ENCODE measurements at regions not wholly inside any gene's neighbourhood (a gene's known extent, or its start where the extent isn't known, plus 50 kb on each side); places are given as distances from the start of the nearest gene placed in this dataset.

- TF ChIP-seq, protein P1, sequence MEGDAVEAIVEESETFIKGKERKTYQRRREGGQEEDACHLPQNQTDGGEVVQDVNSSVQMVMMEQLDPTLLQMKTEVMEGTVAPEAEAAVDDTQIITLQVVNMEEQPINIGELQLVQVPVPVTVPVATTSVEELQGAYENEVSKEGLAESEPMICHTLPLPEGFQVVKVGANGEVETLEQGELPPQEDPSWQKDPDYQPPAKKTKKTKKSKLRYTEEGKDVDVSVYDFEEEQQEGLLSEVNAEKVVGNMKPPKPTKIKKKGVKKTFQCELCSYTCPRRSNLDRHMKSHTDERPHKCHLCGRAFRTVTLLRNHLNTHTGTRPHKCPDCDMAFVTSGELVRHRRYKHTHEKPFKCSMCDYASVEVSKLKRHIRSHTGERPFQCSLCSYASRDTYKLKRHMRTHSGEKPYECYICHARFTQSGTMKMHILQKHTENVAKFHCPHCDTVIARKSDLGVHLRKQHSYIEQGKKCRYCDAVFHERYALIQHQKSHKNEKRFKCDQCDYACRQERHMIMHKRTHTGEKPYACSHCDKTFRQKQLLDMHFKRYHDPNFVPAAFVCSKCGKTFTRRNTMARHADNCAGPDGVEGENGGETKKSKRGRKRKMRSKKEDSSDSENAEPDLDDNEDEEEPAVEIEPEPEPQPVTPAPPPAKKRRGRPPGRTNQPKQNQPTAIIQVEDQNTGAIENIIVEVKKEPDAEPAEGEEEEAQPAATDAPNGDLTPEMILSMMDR (conservative IDR thresholded peaks at IDR 0.05 in 1 of 2, IDR thresholded peaks at IDR 0.05 in 1 of 2; ENCODE audit: extremely low read depth in 1 of 2, insufficient read depth in 1 of 2, low read depth in 1 of 2, low read length in 2 of 2) = no peak
- no peak for TF ChIP-seq EZH2 (IDR thresholded peaks at IDR 0.05; ENCODE audit: borderline replicate concordance, low read length)
Measured at GRCh38 chr9:78680196-78680595, 383.3 kb downstream of the PSAT1 start.
